Prostate gland (tissue), 2 donors: ENCODE measurements at regions not wholly inside any gene's neighbourhood (a gene's known extent, or its start where the extent isn't known, plus 50 kb on each side); places are given as distances from the start of the nearest gene placed in this dataset.

Experiments
- POLR2A ChIP-seq: fragments of 450-650 bp; IDR thresholded peaks from one replicate; pipeline ENCODE4 v1.6.1; 2016; ENCODE audit warnings: antibody characterized with exemption, mild to moderate bottlenecking
- TF ChIP-seq, protein P1 (sequence below), 4 experiments: fragments of 200-600 bp in 2 of 4; fragments of 450-650 bp in 2 of 4; sonication (generic) in 2 of 4; IDR thresholded peaks; 1 replicate in 3 of 4; 2 replicates in 1 of 4; pipeline ENCODE4 v1.5.1; 2016 to 2019; ENCODE audit warnings: antibody characterized with exemption in 4 of 4, mild to moderate bottlenecking in 2 of 4, moderate library complexity in 2 of 4

DNA sequence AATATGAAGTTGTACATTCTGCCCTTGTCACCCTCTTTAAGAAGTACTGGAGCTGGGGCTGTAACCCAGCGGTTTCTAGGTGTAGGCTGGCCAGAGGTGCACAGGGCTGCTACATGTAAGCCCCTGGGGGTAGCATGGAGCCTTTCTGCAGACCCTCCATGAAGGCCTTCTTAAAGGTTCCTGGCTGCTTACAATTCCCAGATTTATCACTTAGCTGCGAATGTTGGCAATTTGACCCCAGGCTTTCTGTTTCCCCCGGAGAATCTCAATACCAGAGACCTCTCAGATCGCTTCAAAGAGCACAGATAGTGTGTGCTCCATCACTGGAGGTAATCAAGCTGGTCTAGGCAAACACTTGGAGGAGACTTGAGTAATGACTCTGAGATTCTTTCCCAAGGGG, 309.4 kb downstream of the CBLN1 start:
- TF ChIP-seq, protein P1, sequence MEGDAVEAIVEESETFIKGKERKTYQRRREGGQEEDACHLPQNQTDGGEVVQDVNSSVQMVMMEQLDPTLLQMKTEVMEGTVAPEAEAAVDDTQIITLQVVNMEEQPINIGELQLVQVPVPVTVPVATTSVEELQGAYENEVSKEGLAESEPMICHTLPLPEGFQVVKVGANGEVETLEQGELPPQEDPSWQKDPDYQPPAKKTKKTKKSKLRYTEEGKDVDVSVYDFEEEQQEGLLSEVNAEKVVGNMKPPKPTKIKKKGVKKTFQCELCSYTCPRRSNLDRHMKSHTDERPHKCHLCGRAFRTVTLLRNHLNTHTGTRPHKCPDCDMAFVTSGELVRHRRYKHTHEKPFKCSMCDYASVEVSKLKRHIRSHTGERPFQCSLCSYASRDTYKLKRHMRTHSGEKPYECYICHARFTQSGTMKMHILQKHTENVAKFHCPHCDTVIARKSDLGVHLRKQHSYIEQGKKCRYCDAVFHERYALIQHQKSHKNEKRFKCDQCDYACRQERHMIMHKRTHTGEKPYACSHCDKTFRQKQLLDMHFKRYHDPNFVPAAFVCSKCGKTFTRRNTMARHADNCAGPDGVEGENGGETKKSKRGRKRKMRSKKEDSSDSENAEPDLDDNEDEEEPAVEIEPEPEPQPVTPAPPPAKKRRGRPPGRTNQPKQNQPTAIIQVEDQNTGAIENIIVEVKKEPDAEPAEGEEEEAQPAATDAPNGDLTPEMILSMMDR (IDR thresholded peaks at IDR 0.05): no peak
- TF ChIP-seq POLR2A: no peak
